ENCODE measurements at regions not wholly inside any gene's neighbourhood (a gene's known extent, or its start where the extent isn't known, plus 50 kb on each side); places are given as distances from the start of the nearest gene placed in this dataset.

GRCh38 chr4:72797486-72797885, 228.5 kb upstream of the ADAMTS3 start:
- TF ChIP-seq EZH2 (IDR thresholded peaks at IDR 0.05; ENCODE audit: insufficient read depth, poor library complexity, severe bottlenecking) (no peak), EZH2phosphoT487 (IDR thresholded peaks at IDR 0.05; ENCODE audit: insufficient read depth, low read depth) (no peak)
